ENCODE measurements at regions not wholly inside any gene's neighbourhood (a gene's known extent, or its start where the extent isn't known, plus 50 kb on each side); places are given as distances from the start of the nearest gene placed in this dataset.

GRCh38 chr14:38134416-38135030, 73.2 kb upstream of the SSTR1 start:
- TF ChIP-seq CTCF (IDR thresholded peaks at IDR 0.05; ENCODE audit: insufficient read depth, low read length, poor library complexity, severe bottlenecking), result no peak
- no peak for TF ChIP-seq EZH2phosphoT487 (conservative IDR thresholded peaks at IDR 0.05; ENCODE audit: low read length)
